ENCODE measurements at regions not wholly inside any gene's neighbourhood (a gene's known extent, or its start where the extent isn't known, plus 50 kb on each side); places are given as distances from the start of the nearest gene placed in this dataset.

- Histone ChIP-seq H3F3A (ENCODE audit: insufficient read depth) (peaks cover 23% of the 10 kb centered on the region), H3K4me3 (no peak overlapping the region), H3K27me3 (replicated peaks; ENCODE audit: insufficient read depth) (no peaks in the 10 kb centered on the region), H3K9me3 (ENCODE audit: low read depth) (no peaks in the 10 kb centered on the region), H3K4me1 (ENCODE audit: insufficient read depth) (peaks cover 9% of the 10 kb centered on the region; the same call in 1 of the 2 replicates), H3K9me2 (ENCODE audit: insufficient read depth) (no peaks in the 10 kb centered on the region), H3K9ac (no peak overlapping the region), H3K79me2 (ENCODE audit: insufficient read depth) (no peaks in the 10 kb centered on the region), H3K27ac (no peak overlapping the region), H4K20me1 (ENCODE audit: insufficient read depth) (no peaks in the 10 kb centered on the region), H2AFZ (no peak overlapping the region), H3K4me2 (ENCODE audit: unreplicated experiment) (no peak overlapping the region), H3K36me3 (ENCODE audit: low read depth) (no peaks in the 10 kb centered on the region)
- in situ Hi-C loops (cut with MboI): no loop called here
- peak; percentile 20 for DNase-seq
- WGBS, 2 experiments (ENCODE audit: low coverage in 1 of 2, low lambda C conversion rate in 2 of 2, missing lambda C conversion rate in 2 of 2): 83 to 84% methylated on average over 4 of the region's 4 CpGs
- no peak for TF ChIP-seq EZH2 (IDR thresholded peaks at IDR 0.05; ENCODE audit: insufficient read depth, poor library complexity, severe bottlenecking)
- TF ChIP-seq EZH2phosphoT487 (IDR thresholded peaks at IDR 0.05; ENCODE audit: insufficient read depth, low read depth): no peak
Observed at GRCh38 chr10:94225589-94225988, 137.2 kb downstream of the NOC3L start.

- no peaks in the 10 kb centered on the region for H3K9me3 ChIP-seq (ENCODE audit: low read depth)
- in situ Hi-C loops (cut with MboI): no loop called here
- no peak for DNase-seq
- WGBS, 2 experiments (ENCODE audit: low coverage in 1 of 2, low lambda C conversion rate in 2 of 2, missing lambda C conversion rate in 2 of 2): 95 to 96% methylated on average over 7 of the region's 7 CpGs
- no peaks in the 10 kb centered on the region for H3K9me2 ChIP-seq (ENCODE audit: insufficient read depth)
- no peaks in the 10 kb centered on the region for H3K36me3 ChIP-seq (ENCODE audit: low read depth)
- H2AFZ ChIP-seq: no peak overlapping the region
- H3K4me2 ChIP-seq (ENCODE audit: unreplicated experiment): no peak overlapping the region
- no peaks in the 10 kb centered on the region for H3K79me2 ChIP-seq (ENCODE audit: insufficient read depth)
- no peaks in the 10 kb centered on the region for H4K20me1 ChIP-seq (ENCODE audit: insufficient read depth)
- peaks cover 7% of the 10 kb centered on the region for H3F3A ChIP-seq (ENCODE audit: insufficient read depth)
- H3K27me3 ChIP-seq (replicated peaks; ENCODE audit: insufficient read depth): no peaks in the 10 kb centered on the region
- H3K4me1 ChIP-seq (ENCODE audit: insufficient read depth): no peaks in the 10 kb centered on the region
- no peak overlapping the region for H3K4me3 ChIP-seq
- TF ChIP-seq EZH2 (IDR thresholded peaks at IDR 0.05; ENCODE audit: insufficient read depth, poor library complexity, severe bottlenecking) (no peak), EZH2phosphoT487 (IDR thresholded peaks at IDR 0.05; ENCODE audit: insufficient read depth, low read depth) (no peak)
- H3K27ac ChIP-seq: no peak overlapping the region
- no peak overlapping the region for H3K9ac ChIP-seq
Observed at GRCh38 chr10:94230134-94230785, 132.5 kb downstream of the NOC3L start.

GRCh38 chr10:94232711-94233383, 129.9 kb downstream of the NOC3L start:
- Histone ChIP-seq H2AFZ (no peak overlapping the region), H3K79me2 (ENCODE audit: insufficient read depth) (no peaks in the 10 kb centered on the region), H4K20me1 (ENCODE audit: insufficient read depth) (no peaks in the 10 kb centered on the region), H3K9me2 (ENCODE audit: insufficient read depth) (no peaks in the 10 kb centered on the region), H3K4me2 (ENCODE audit: unreplicated experiment) (no peak overlapping the region), H3K9ac (no peak overlapping the region), H3K4me1 (ENCODE audit: insufficient read depth) (no peaks in the 10 kb centered on the region), H3F3A (ENCODE audit: insufficient read depth) (no peaks in the 10 kb centered on the region), H3K9me3 (ENCODE audit: low read depth) (no peaks in the 10 kb centered on the region), H3K4me3 (no peak overlapping the region), H3K36me3 (ENCODE audit: low read depth) (no peaks in the 10 kb centered on the region), H3K27ac (no peak overlapping the region), H3K27me3 (replicated peaks; ENCODE audit: insufficient read depth) (no peaks in the 10 kb centered on the region)
- TF ChIP-seq EZH2phosphoT487 (IDR thresholded peaks at IDR 0.05; ENCODE audit: insufficient read depth, low read depth): no peak
- TF ChIP-seq EZH2 (IDR thresholded peaks at IDR 0.05; ENCODE audit: insufficient read depth, poor library complexity, severe bottlenecking): no peak
- WGBS, 2 experiments (ENCODE audit: low coverage in 1 of 2, low lambda C conversion rate in 2 of 2, missing lambda C conversion rate in 2 of 2): 92 to 94% methylated on average over 2 of the region's 2 CpGs
- in situ Hi-C loops (cut with MboI): no loop called here
- DNase-seq: no peak

GRCh38 chr10:94235461-94235860, 127.3 kb downstream of the NOC3L start:
- Histone ChIP-seq H3K4me2 (ENCODE audit: unreplicated experiment) (no peak overlapping the region), H3K9me3 (ENCODE audit: low read depth) (no peaks in the 10 kb centered on the region), H3K27ac (no peak overlapping the region), H3K36me3 (ENCODE audit: low read depth) (no peaks in the 10 kb centered on the region), H3K9me2 (ENCODE audit: insufficient read depth) (no peaks in the 10 kb centered on the region), H3F3A (ENCODE audit: insufficient read depth) (no peaks in the 10 kb centered on the region), H3K9ac (no peak overlapping the region), H3K4me1 (ENCODE audit: insufficient read depth) (no peaks in the 10 kb centered on the region), H3K4me3 (no peak overlapping the region), H3K79me2 (ENCODE audit: insufficient read depth) (no peaks in the 10 kb centered on the region), H3K27me3 (replicated peaks; ENCODE audit: insufficient read depth) (no peaks in the 10 kb centered on the region), H4K20me1 (ENCODE audit: insufficient read depth) (no peaks in the 10 kb centered on the region), H2AFZ (no peak overlapping the region)
- TF ChIP-seq EZH2 (IDR thresholded peaks at IDR 0.05; ENCODE audit: insufficient read depth, poor library complexity, severe bottlenecking) (no peak), EZH2phosphoT487 (IDR thresholded peaks at IDR 0.05; ENCODE audit: insufficient read depth, low read depth) (no peak)
- no peak for DNase-seq
- in situ Hi-C loops (cut with MboI): no loop called here
- 94 to 96% methylated on average over 1 of the region's 1 CpG for WGBS, 2 experiments (ENCODE audit: low coverage in 1 of 2, low lambda C conversion rate in 2 of 2, missing lambda C conversion rate in 2 of 2)

Measured in GM23248 (cell line).